Mesenchymal stem cell (in vitro differentiated cells and primary cell): ENCODE measurements at regions not wholly inside any gene's neighbourhood (a gene's known extent, or its start where the extent isn't known, plus 50 kb on each side); places are given as distances from the start of the nearest gene placed in this dataset.

Source experiments
- DNase-seq: peaks from one replicate; pipeline ENCODE4 v3.0.0-alpha.2; 2013
- H2AFZ ChIP-seq: one replicate; pipeline ENCODE4 v1.6.1; 2013; ENCODE audit warnings: low read depth, mild to moderate bottlenecking, control low read depth, inconsistent platforms, low read length, moderate library complexity
- H2AK5ac ChIP-seq: 2 replicates; pipeline ENCODE4 v1.6.1; 2013; ENCODE audit warnings: low read length, moderate library complexity, mild to moderate bottlenecking, inconsistent platforms; ENCODE audit not compliant: severe bottlenecking
- H2BK120ac ChIP-seq: one replicate; pipeline ENCODE4 v1.6.1; 2013; ENCODE audit warnings: low read depth, mild to moderate bottlenecking, inconsistent platforms, low read length, moderate library complexity
- H2BK12ac ChIP-seq, 2 experiments: one replicate each; pipeline ENCODE4 v1.6.1; 2013; ENCODE audit warnings: inconsistent platforms in 2 of 2, low read length in 2 of 2, mild to moderate bottlenecking in 2 of 2, moderate library complexity in 2 of 2, control low read depth in 1 of 2
- H2BK15ac ChIP-seq: one replicate; pipeline ENCODE4 v1.6.1; 2013; ENCODE audit warnings: mild to moderate bottlenecking, low read depth, inconsistent platforms; ENCODE audit not compliant: poor library complexity, severe bottlenecking
- H2BK5ac ChIP-seq: 2 replicates; pipeline ENCODE4 v1.6.1; 2013; ENCODE audit warnings: low read depth, mild to moderate bottlenecking, low read length, control low read depth, inconsistent platforms; ENCODE audit not compliant: poor library complexity, severe bottlenecking
- H3K14ac ChIP-seq, 2 experiments: one replicate each; pipeline ENCODE4 v1.6.1; 2013; ENCODE audit warnings: inconsistent platforms in 2 of 2, low read length in 2 of 2, control low read depth in 1 of 2, mild to moderate bottlenecking in 1 of 2, moderate library complexity in 1 of 2
- H3K18ac ChIP-seq, 2 experiments: one replicate each; pipeline ENCODE4 v1.6.1; 2013; ENCODE audit warnings: inconsistent platforms in 2 of 2, low read length in 2 of 2, control low read depth in 1 of 2, low read depth in 1 of 2, mild to moderate bottlenecking in 1 of 2
- H3K23ac ChIP-seq, 2 experiments: one replicate each; pipeline ENCODE4 v1.6.1; 2013; ENCODE audit warnings: inconsistent platforms in 2 of 2, low read length in 2 of 2, mild to moderate bottlenecking in 2 of 2, moderate library complexity in 2 of 2, control low read depth in 1 of 2
- H3K27ac ChIP-seq: 2 replicates; pipeline ENCODE4 v1.5.1; 2013; ENCODE audit warnings: mild to moderate bottlenecking, moderate library complexity, low read length, control low read depth, inconsistent platforms; ENCODE audit not compliant: poor library complexity, severe bottlenecking
- H3K27me3 ChIP-seq, 2 experiments: 2 replicates each; pipeline versions ENCODE4 v1.6.1 to v1.7.0; 2013; ENCODE audit warnings: low read length in 2 of 2, mild to moderate bottlenecking in 2 of 2, moderate library complexity in 2 of 2, control low read depth in 1 of 2, inconsistent platforms in 1 of 2; ENCODE audit not compliant: control insufficient read depth in 1 of 2, insufficient read depth in 1 of 2
- H3K36me3 ChIP-seq, 2 experiments: 2 replicates each; pipeline versions ENCODE4 v1.6.1 to v1.7.0; 2013; ENCODE audit warnings: low read length in 2 of 2, control low read depth in 1 of 2, inconsistent platforms in 1 of 2, low read depth in 1 of 2, mild to moderate bottlenecking in 1 of 2; ENCODE audit not compliant: insufficient read depth in 2 of 2, control insufficient read depth in 1 of 2
- H3K4ac ChIP-seq, 2 experiments: one replicate each; pipeline ENCODE4 v1.6.1; 2013; ENCODE audit warnings: inconsistent platforms in 2 of 2, low read length in 2 of 2, mild to moderate bottlenecking in 2 of 2, moderate library complexity in 2 of 2, control low read depth in 1 of 2, low read depth in 1 of 2
- H3K4me1 ChIP-seq: 2 replicates; pipeline ENCODE4 v1.6.1; 2013; ENCODE audit warnings: low read depth, low read length, control low read depth; ENCODE audit not compliant: control insufficient read depth, insufficient read depth
- H3K4me2 ChIP-seq: 2 replicates; pipeline ENCODE4 v1.6.1; 2013; ENCODE audit warnings: low read length, mild to moderate bottlenecking, inconsistent platforms; ENCODE audit not compliant: poor library complexity, severe bottlenecking
- H3K4me3 ChIP-seq, 2 experiments: 2 replicates each; pipeline versions ENCODE4 v1.5.1 to v1.7.0; 2013; ENCODE audit warnings: low read length in 2 of 2, mild to moderate bottlenecking in 2 of 2, control low read depth in 1 of 2, low read depth in 1 of 2; ENCODE audit not compliant: insufficient read depth in 1 of 2
- H3K79me1 ChIP-seq: replicated peaks from 2 replicates; pipeline ENCODE4 v1.6.1; 2013; ENCODE audit warnings: mild to moderate bottlenecking, control low read depth, low read length, inconsistent platforms; ENCODE audit not compliant: poor library complexity, severe bottlenecking
- H3K9ac ChIP-seq: 2 replicates; pipeline ENCODE4 v1.7.0; 2013; ENCODE audit warnings: mild to moderate bottlenecking, low read length, moderate library complexity
- H3K9me3 ChIP-seq: 2 replicates; pipeline ENCODE4 v1.7.0; 2013; ENCODE audit warnings: mild to moderate bottlenecking, low read length; ENCODE audit not compliant: control insufficient read depth
- H4K8ac ChIP-seq: one replicate; pipeline ENCODE4 v1.6.1; 2013; ENCODE audit warnings: inconsistent platforms, mild to moderate bottlenecking, low read length, moderate library complexity
- H4K91ac ChIP-seq: one replicate; pipeline ENCODE4 v1.6.1; 2013; ENCODE audit warnings: mild to moderate bottlenecking, low read length, inconsistent platforms
- WGBS: methylation state at CpG from one replicate; pipeline ENCODE4 v1.1.7; 2013; ENCODE audit warnings: mixed read lengths; 5-methylcytosine and 5-hydroxymethylcytosine counted together

DNA sequence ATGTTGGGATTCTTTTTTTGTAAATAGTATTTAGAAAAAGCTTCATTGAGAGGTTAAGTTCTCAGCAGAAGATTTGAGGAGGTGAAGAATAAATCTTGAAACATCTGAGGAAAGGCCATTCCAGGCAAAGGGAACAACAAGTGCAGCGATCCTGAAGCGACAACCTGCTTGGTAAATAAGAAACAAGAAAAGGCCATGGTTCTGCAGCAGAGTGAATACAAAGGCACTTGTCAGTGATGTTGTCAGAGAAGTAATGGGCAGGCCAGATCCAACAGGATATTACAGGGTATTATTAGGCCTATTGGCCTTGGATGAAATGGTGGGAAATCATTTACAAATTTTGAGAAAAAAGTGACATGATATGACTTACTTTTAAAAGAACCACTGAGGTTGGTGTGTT is 960.0 kb downstream of the PLA2G4A start:
- Histone ChIP-seq H4K8ac (no peak overlapping the region), H2AFZ (no peak overlapping the region), H2AK5ac (no peak overlapping the region), H2BK15ac (no peak overlapping the region), H3K9me3 (peaks cover 17% of the 10 kb centered on the region), H2BK120ac (no peak overlapping the region), H3K79me1 (no peaks in the 10 kb centered on the region), H3K4me1 (no peaks in the 10 kb centered on the region), H3K4me2 (no peak overlapping the region), H3K4ac (no peak overlapping the region), H3K18ac (no peak overlapping the region), H4K91ac (no peak overlapping the region), H3K23ac (no peak overlapping the region), H2BK12ac (no peak overlapping the region), H3K9ac (no peak overlapping the region), H3K27ac (no peak overlapping the region), H3K36me3 (no peaks in the 10 kb centered on the region), H2BK5ac (no peak overlapping the region), H3K27me3 (no peaks in the 10 kb centered on the region), H3K4me3 (no peak overlapping the region), H3K14ac (no peak overlapping the region)
- DNase-seq = no peak
- 100% methylated on average over 2 of the region's 2 CpGs for WGBS

GRCh38 chr1:187790724-187791123 is 962.0 kb downstream of the PLA2G4A start:
- H3K4ac ChIP-seq = no peak overlapping the region
- no peak overlapping the region for H2BK5ac ChIP-seq
- no peak overlapping the region for H3K14ac ChIP-seq
- no peak overlapping the region for H3K27ac ChIP-seq
- DNase-seq = no peak
- no CpG with 5 or more reads among the region's 1 CpG for WGBS
- H3K9me3 ChIP-seq = peaks cover 17% of the 10 kb centered on the region
- no peak overlapping the region for H4K91ac ChIP-seq
- H3K36me3 ChIP-seq = no peaks in the 10 kb centered on the region
- no peak overlapping the region for H3K4me2 ChIP-seq
- H3K4me3 ChIP-seq = no peak overlapping the region
- H3K18ac ChIP-seq = no peak overlapping the region
- H4K8ac ChIP-seq = no peak overlapping the region
- no peak overlapping the region for H2AFZ ChIP-seq
- H3K9ac ChIP-seq = no peak overlapping the region
- no peaks in the 10 kb centered on the region for H3K4me1 ChIP-seq
- H3K23ac ChIP-seq = no peak overlapping the region
- no peaks in the 10 kb centered on the region for H3K79me1 ChIP-seq
- no peak overlapping the region for H2BK12ac ChIP-seq
- no peak overlapping the region for H2AK5ac ChIP-seq
- H3K27me3 ChIP-seq = no peaks in the 10 kb centered on the region
- H2BK15ac ChIP-seq = no peak overlapping the region
- no peak overlapping the region for H2BK120ac ChIP-seq

DNA sequence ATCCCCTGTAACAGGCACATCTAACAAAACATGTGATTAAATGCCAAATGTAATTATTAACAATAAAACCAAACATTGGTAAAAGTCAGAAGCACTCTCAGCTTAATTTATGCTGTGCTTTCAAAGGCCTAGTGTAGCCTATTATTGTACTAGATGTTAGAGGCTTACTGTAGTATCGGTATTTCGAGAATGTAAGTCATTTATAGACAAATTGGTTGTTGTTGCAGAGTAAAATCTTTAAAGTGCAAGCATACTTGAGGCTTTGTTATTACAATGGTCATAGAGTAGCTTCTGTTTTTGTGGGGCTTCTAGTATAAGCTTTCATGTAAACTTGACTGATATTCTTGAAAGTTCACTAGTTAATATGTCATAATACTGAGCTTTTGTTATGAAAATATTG is 965.8 kb downstream of the PLA2G4A start:
- no peak overlapping the region for H4K8ac ChIP-seq
- H3K18ac ChIP-seq = no peak overlapping the region
- no peak overlapping the region for H2BK5ac ChIP-seq
- H2BK12ac ChIP-seq = no peak overlapping the region
- H3K27me3 ChIP-seq = no peaks in the 10 kb centered on the region
- no peaks in the 10 kb centered on the region for H3K4me1 ChIP-seq
- H2BK120ac ChIP-seq = no peak overlapping the region
- H2BK15ac ChIP-seq = no peak overlapping the region
- H3K14ac ChIP-seq = no peak overlapping the region
- H2AFZ ChIP-seq = no peak overlapping the region
- H2AK5ac ChIP-seq = no peak overlapping the region
- no peaks in the 10 kb centered on the region for H3K36me3 ChIP-seq
- no peak overlapping the region for H3K9ac ChIP-seq
- no peak overlapping the region for H3K4me2 ChIP-seq
- H3K9me3 ChIP-seq = peaks cover 13% of the 10 kb centered on the region
- no peaks in the 10 kb centered on the region for H3K79me1 ChIP-seq
- H3K4me3 ChIP-seq = no peak overlapping the region
- 92% methylated on average over 2 of the region's 2 CpGs for WGBS
- H3K27ac ChIP-seq = no peak overlapping the region
- H4K91ac ChIP-seq = no peak overlapping the region
- DNase-seq = no peak
- no peak overlapping the region for H3K23ac ChIP-seq
- H3K4ac ChIP-seq = no peak overlapping the region

GRCh38 chr1:187809549-187809948 is 980.8 kb downstream of the PLA2G4A start:
- no peak overlapping the region for H2BK120ac ChIP-seq
- no peak overlapping the region for H3K4ac ChIP-seq
- H2BK12ac ChIP-seq = no peak overlapping the region
- no peak overlapping the region for H3K4me2 ChIP-seq
- no peak overlapping the region for H3K14ac ChIP-seq
- no peak overlapping the region for H3K4me3 ChIP-seq
- no peaks in the 10 kb centered on the region for H3K4me1 ChIP-seq
- no peak overlapping the region for H3K27ac ChIP-seq
- H3K9me3 ChIP-seq = peaks cover 14% of the 10 kb centered on the region
- H3K36me3 ChIP-seq = no peaks in the 10 kb centered on the region
- no CpG with 5 or more reads among the region's 1 CpG for WGBS
- H4K8ac ChIP-seq = no peak overlapping the region
- no peak for DNase-seq
- H3K27me3 ChIP-seq = no peaks in the 10 kb centered on the region
- H3K23ac ChIP-seq = no peak overlapping the region
- no peak overlapping the region for H3K18ac ChIP-seq
- no peaks in the 10 kb centered on the region for H3K79me1 ChIP-seq
- H2BK5ac ChIP-seq = no peak overlapping the region
- H2BK15ac ChIP-seq = no peak overlapping the region
- no peak overlapping the region for H3K9ac ChIP-seq
- no peak overlapping the region for H2AK5ac ChIP-seq
- no peak overlapping the region for H4K91ac ChIP-seq
- H2AFZ ChIP-seq = no peak overlapping the region
